Stomach (tissue), 8 donors: ENCODE measurements at regions not wholly inside any gene's neighbourhood (a gene's known extent, or its start where the extent isn't known, plus 50 kb on each side); places are given as distances from the start of the nearest gene placed in this dataset.
"Not testable (repeated sequence)": the region's sequence is repeated elsewhere in the genome, so short reads cannot be mapped to it uniquely, and the experiment has no call there.

Source experiments
- DNase-seq, 2 donors: peaks; one replicate each; pipeline versions ENCODE4 v3.0.0 to v3.0.0-alpha.2; 2013 to 2019
- H3K27ac ChIP-seq, 5 donors: fragments of 200-600 bp in 4 of 5; sonication (generic) in 4 of 5; one replicate each; pipeline ENCODE4 v1.5.1; 2013 to 2019; ENCODE audit warnings: mild to moderate bottlenecking in 1 of 5, moderate library complexity in 1 of 5
- H3K27me3 ChIP-seq, 3 donors: fragments of 200-600 bp; sonication (generic); one replicate each; pipeline ENCODE4 v1.5.1; 2017 to 2019; ENCODE audit warnings: mixed run types in 1 of 3
- H3K36me3 ChIP-seq, 4 donors: fragments of 200-600 bp; sonication (generic); 1 replicate in 3 of 4; 2 replicates in 1 of 4; pipeline ENCODE4 v1.5.1; 2016 to 2019
- H3K4me1 ChIP-seq, 4 donors: fragments of 200-600 bp; sonication (generic); one replicate each; pipeline ENCODE4 v1.5.1; 2016 to 2019
- H3K4me3 ChIP-seq, 4 donors: fragments of 200-600 bp; sonication (generic) in 3 of 4; one replicate each; pipeline ENCODE4 v1.5.1; 2016 to 2019; ENCODE audit warnings: mild to moderate bottlenecking in 1 of 4
- H3K9me3 ChIP-seq, 4 donors: fragments of 200-600 bp; sonication (generic); one replicate each; pipeline ENCODE4 v1.5.1; 2016 to 2019
- WGBS, 5 donors: extraction: QIAGEN DNeasy Blood & Tissue Kit in 3 of 5; methylation state at CpG; one replicate each; pipeline versions ENCODE4 v1.1.5 to v1.1.7; 2013 to 2018; 5-methylcytosine and 5-hydroxymethylcytosine counted together
- intact Hi-C: fragments of 100-400 bp; cut with DNase I; formaldehyde crosslinking; loops from one replicate; pipeline ENCODE4 v1.15.1; 2023; ENCODE audit warnings: low total_unique reads
- donor health status: healthy with polysubstance abuse.
- donor health status: Bipolar disorder and iron deficiency.
- donor health status: healthy.

DNA sequence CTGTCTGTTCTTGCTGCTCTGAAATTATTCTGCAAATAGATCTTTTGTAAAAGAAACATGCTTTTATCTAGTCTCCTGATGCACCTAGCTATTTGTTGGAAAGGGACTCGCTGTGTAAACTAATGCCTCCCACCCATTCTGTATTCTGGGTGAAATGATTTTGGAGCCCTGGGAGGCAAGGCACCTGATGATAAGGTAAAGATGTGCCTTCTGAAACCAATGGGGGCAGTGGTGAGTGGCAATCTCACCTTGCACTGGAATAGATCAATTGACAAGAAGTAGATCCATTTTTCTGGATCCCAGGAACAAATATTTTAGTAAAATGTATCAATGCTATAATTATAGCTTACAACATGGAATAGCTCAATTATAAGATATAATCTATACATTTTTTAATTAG is 170.5 kb upstream of the SPATA31A3 start:
- H3K9me3 ChIP-seq, H3K27ac ChIP-seq, H3K4me1 ChIP-seq, H3K27me3 ChIP-seq, intact Hi-C loops, H3K4me3 ChIP-seq, H3K36me3 ChIP-seq, DNase-seq: not testable (repeated sequence)
- no CpG with 5 or more reads among the region's 1 CpG for WGBS, 5 donors

DNA sequence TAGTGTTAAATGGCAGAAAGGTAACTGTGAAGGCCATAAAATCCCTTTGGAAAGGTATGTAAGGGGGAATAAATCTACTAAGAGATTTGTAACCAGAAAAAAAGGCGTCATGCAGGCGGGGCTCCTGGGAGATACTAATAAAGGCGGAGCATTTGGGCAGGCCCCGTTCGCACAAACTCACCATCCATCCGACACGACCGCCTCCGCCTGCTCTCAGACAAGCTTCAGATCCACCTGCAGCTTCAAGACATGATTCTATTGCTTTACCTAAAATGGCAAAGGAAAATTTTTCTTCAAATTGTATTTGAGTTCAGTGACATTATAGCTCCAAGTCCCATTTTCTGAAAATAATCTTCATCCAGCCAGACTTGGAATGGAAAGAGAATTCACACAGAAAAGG is 162.9 kb upstream of the SPATA31A3 start:
- H3K36me3 ChIP-seq, H3K27me3 ChIP-seq, H3K4me1 ChIP-seq, H3K9me3 ChIP-seq, intact Hi-C loops, H3K4me3 ChIP-seq, DNase-seq, H3K27ac ChIP-seq: not testable (repeated sequence)
- 81 to 88% (median 83%) methylated on average over 7 to 9 of the region's 9 CpGs; no CpG with 5 or more reads in 1 of the 5 donors for WGBS, 5 donors

DNA sequence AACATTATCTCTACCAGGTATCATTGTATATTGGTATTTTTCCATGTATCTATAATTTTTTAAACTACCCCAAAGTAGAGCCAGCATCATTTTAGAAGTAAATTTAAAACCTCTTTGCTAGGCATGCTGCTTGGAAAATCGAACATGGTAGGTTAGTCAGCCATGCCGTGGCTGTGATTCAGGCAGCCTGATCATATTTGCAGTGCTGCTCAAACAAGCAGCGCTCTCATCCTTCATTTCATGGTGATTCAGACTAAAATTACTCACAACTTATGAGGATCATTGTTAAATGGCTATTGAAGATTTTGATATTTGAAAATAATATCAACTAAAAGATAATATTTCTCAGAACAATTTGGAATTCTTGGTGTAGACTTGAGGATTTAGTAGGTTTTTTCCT is 161.2 kb upstream of the SPATA31A3 start:
- WGBS, 5 donors: no CpG with 5 or more reads among the region's 3 CpGs
- H3K9me3 ChIP-seq, H3K27me3 ChIP-seq, H3K36me3 ChIP-seq, H3K4me1 ChIP-seq, DNase-seq, H3K4me3 ChIP-seq, intact Hi-C loops, H3K27ac ChIP-seq: not testable (repeated sequence)

DNA sequence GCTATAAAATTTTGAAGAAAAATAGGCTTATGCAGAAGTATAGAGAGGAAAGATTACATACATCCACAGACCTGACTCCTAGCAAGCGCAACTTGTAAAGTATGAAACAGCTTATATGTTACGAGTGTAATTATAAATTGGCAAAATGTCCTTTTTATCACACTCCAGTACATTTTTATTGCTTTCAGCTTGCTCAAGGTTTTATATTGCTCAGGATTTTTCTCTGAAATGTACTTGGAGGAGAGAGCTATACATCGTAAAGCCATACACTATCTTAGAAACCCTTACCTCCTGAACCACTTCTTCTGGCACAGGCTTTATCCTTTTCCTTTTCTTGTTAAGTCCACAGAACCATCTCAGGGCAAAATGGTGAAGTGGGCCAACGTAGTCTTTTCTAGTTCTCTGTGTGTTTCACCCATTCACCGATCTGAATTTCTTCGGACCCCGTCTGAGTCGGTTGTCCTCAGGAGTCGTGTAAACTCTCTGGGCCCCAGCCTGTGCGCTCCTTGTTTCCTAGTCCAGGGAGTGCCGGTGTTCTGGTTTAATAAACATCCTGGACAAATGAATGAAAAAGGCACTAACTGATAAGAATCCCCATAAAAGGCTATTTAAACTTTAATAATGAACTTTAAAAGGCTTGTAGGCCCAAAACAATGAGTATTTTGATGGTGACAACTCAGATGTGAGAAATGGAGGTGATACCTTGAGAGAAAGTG is 150.2 kb upstream of the SPATA31A3 start:
- H3K27me3 ChIP-seq, DNase-seq, H3K4me1 ChIP-seq, H3K4me3 ChIP-seq, H3K36me3 ChIP-seq, H3K27ac ChIP-seq, H3K9me3 ChIP-seq, intact Hi-C loops: not testable (repeated sequence)
- whole genome bisulfite sequencing, 5 donors: 44 to 93% (median 58%) methylated on average over 3 to 8 of the region's 11 CpGs

DNA sequence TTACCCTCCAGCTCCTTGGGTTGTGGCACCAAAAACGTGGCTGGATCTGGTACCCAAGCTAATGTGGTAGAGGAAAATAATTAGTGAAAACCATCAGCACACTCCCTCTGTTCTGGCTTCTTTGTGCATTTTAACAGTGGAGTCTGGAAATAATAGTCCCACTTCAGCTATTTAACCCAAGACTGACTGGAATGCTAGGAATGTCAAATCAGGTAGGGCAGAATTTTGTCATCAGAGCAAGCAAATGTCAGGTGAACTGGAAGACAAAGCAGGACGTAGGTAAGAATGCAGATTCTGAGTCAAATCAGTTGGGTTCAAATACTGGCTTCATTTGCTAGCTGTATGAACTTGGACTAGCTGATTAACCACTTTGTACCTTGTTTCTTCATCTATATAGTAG is 144.0 kb upstream of the SPATA31A3 start:
- H3K36me3 ChIP-seq, H3K27me3 ChIP-seq, H3K4me1 ChIP-seq, DNase-seq, H3K9me3 ChIP-seq, intact Hi-C loops, H3K4me3 ChIP-seq, H3K27ac ChIP-seq: not testable (repeated sequence)
- no CpG with 5 or more reads among the region's 2 CpGs for WGBS, 5 donors

DNA sequence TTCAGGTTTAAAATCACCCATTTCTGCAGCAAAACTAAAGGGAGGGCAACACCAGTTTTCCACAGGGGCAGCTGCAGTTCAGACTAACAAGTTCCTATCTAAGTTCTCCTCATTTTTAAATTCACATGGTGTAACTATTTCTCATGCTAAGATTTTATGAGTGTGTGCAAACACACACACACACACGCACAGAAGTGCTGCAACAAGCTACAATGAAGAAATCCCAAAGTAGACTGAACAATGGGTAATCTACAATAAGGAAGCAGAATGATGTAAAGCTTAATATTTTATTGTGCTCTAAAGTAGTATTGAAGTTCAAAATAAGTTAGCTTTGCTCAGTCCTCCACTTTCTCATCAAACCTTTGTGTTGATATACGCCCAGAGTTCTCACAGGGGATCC is 140.8 kb upstream of the SPATA31A3 start:
- H3K36me3 ChIP-seq, H3K9me3 ChIP-seq, H3K4me3 ChIP-seq, H3K27me3 ChIP-seq, intact Hi-C loops, DNase-seq, H3K4me1 ChIP-seq, H3K27ac ChIP-seq: not testable (repeated sequence)
- WGBS, 5 donors: 82 to 94% (median 87%) methylated on average over 1 of the region's 2 CpGs

DNA sequence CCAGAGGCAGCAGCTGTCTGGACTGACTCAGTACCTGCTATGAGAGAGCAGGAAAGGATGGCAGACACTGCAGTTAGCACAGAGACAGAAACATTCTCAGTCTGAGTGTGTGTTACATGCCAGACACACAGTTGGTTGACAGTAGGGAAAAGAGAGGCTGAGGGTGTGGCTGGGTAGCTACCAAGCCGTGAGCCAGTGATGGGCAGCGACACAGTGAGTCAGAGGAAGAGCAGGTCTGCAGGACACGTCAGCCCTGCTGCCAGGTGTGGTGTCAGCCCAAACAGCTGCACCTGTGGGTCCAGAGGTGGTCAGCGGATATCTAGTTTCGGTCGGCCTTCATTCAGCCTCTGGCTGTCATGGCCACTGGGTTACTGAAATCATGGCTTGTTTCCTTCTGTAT is 124.4 kb upstream of the SPATA31A3 start:
- H3K4me1 ChIP-seq, H3K9me3 ChIP-seq, H3K4me3 ChIP-seq, intact Hi-C loops, H3K36me3 ChIP-seq, DNase-seq, H3K27ac ChIP-seq, H3K27me3 ChIP-seq: not testable (repeated sequence)
- WGBS, 5 donors: 42% methylated on average over 2 of the region's 6 CpGs; no CpG with 5 or more reads in 4 of the 5 donors

DNA sequence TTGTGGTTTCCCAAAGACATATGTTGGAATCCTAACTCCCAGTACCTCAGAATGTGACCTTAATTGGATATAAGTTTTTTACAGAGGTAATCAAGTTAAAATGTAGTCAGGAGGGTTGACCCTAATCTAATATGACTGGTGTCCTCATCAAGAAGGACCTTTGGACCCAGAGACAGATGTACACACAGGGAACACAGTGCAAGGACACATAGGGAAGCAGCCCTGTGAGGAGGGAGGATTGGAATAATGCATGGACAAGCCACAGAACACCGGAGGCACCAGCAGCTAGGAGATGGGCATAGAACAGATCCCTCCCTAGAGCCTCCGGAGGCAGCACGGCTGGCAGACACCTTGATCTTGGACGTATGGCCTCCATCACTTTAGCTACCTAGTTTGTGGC is 119.8 kb upstream of the SPATA31A3 start:
- intact Hi-C loops, H3K36me3 ChIP-seq, DNase-seq, H3K4me3 ChIP-seq, H3K27me3 ChIP-seq, H3K4me1 ChIP-seq, H3K9me3 ChIP-seq, H3K27ac ChIP-seq: not testable (repeated sequence)
- WGBS, 5 donors: 82% methylated on average over 3 of the region's 4 CpGs; no CpG with 5 or more reads in 4 of the 5 donors

DNA sequence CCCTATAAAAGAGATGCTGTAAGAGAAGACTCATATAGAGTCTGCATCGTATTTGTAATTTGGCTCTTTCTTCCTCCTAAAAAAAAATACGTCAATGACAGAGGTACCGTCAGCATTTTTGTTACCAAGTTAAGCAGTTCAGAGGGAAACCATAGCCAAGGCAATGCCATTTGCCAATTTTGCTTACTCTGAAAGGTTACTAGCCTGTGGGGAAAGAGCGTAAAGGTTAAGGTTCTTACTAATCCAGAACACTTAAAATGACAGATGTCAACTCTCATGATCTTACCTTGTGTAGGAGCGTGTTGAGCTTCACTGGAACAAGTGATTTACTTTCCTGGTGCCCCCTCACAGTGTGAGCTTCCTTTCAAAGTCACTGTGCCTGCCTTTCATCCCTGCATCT is 119.4 kb upstream of the SPATA31A3 start:
- intact Hi-C loops, H3K9me3 ChIP-seq, DNase-seq, H3K27ac ChIP-seq, H3K4me3 ChIP-seq, H3K27me3 ChIP-seq, H3K36me3 ChIP-seq, H3K4me1 ChIP-seq: not testable (repeated sequence)
- 75 to 87% (median 86%) methylated on average over 3 of the region's 5 CpGs; no CpG with 5 or more reads in 1 of the 5 donors for WGBS, 5 donors

DNA sequence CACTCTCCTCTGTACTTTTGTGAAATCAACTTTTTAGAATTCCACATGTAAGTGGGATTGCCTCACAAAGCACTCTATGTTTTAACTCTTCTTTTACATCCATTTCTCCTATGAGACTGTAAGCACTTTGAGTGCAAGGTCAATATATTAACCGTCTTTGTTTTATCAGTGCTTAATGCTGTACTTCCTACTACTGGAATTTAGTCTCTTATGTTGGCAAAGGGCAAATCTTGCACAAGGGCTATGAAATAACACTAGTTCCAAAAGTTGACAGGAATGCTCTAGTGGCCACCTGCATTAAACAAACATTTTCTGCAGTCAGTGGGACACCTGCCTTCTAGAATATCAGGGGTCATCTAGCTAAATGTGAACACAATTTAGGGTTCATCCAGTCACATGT is 117.5 kb upstream of the SPATA31A3 start:
- DNase-seq, H3K4me3 ChIP-seq, H3K27me3 ChIP-seq, H3K9me3 ChIP-seq, H3K27ac ChIP-seq, H3K36me3 ChIP-seq, intact Hi-C loops, H3K4me1 ChIP-seq: not testable (repeated sequence)
- WGBS, 5 donors: 5 to 71% (median 39%) methylated on average over 1 of the region's 1 CpG

DNA sequence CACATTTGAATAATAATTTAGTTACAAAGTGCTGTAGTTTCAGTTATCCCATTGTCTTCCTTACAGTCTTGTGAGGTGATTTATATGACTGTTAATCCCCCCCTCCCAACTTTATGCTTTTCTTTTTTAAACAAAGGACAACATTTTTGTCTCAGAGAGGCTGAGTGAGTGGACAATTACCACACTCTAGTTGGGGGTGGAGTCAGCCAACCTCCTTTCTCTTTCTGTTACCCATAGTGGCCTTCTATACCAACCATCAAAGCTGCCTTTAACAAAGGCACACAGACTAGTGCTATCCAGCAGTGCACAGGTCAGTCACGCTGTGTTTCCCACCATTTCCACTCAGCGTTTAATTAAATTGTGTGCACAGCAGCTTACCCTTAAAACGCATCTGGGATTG is 114.3 kb upstream of the SPATA31A3 start:
- H3K4me1 ChIP-seq, H3K36me3 ChIP-seq, intact Hi-C loops, H3K9me3 ChIP-seq, H3K4me3 ChIP-seq, H3K27ac ChIP-seq, H3K27me3 ChIP-seq, DNase-seq: not testable (repeated sequence)
- 29 to 82% (median 36%) methylated on average over 1 to 2 of the region's 3 CpGs for WGBS, 5 donors

DNA sequence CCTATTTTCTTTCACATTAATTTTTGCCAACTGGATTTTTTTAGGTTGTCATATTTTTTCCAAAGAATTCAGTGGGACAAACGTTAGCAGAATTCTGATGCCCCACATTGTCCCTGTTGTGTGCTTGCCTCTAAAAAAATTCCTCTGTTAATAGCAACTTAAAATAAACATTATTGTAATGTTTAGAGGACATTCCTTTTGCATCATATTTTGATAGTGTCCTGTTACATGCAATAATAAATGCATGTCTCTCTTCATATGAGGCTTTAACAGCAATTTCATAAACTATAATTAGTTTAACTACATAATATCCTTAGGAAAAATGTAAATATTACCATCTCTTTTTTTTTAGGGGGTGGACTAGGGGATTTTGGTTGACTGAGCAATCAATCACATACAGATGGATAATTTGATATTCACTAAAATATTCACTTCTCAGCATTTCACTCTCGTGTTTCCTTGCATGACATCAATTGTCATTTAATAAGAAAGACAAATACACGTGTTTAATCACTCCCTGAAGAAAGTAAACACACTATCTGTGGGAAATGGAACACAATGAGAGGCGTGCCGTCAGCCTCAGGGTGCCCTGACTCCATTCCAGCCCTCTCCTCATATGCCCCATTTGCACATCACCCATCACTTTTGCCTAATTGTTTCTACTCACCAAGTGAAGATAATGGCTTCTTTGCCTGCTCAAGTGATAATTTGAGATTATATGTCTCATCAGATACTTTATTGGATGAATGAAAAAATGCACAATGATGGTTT is 110.3 kb upstream of the SPATA31A3 start:
- DNase-seq, H3K36me3 ChIP-seq, H3K27ac ChIP-seq, H3K27me3 ChIP-seq, H3K4me1 ChIP-seq, H3K9me3 ChIP-seq, H3K4me3 ChIP-seq, intact Hi-C loops: not testable (repeated sequence)
- WGBS, 5 donors: 15 to 72% (median 35%) methylated on average over 2 to 3 of the region's 5 CpGs
